Natural killer cell treated with Interleukin-12 subunit alpha and Interleukin-12 subunit beta and Interleukin-15 and Interleukin-18, amount 100 ng/mL, for 72 hours (primary cell): ENCODE measurements at regions not wholly inside any gene's neighbourhood (a gene's known extent, or its start where the extent isn't known, plus 50 kb on each side); places are given as distances from the start of the nearest gene placed in this dataset.

Source experiments
- ATAC-seq, 2 donors: fragments of 150-1000 bp; cut with Tn5 transposase in 1 of 2; sonication (Bioruptor Pico), chemical (Tn5 transposase) in 1 of 2; 2 replicates each; pipeline ENCODE4 v1.10.0; 2021
- DNase-seq: peaks from one replicate; pipeline ENCODE4 v3.0.0; 2022; ENCODE audit warnings: low spot score
- H3K27ac Mint-ChIP-seq, 2 donors: 1 replicate in 1 of 2; 2 replicates in 1 of 2; pipeline ENCODE4 v1.8.0; 2022; ENCODE audit warnings: mixed read lengths in 2 of 2, mild to moderate bottlenecking in 1 of 2, moderate library complexity in 1 of 2
- H3K27me3 Mint-ChIP-seq, 2 donors: 1 replicate in 1 of 2; 2 replicates in 1 of 2; pipeline ENCODE4 v1.8.0; 2022; ENCODE audit warnings: mixed read lengths in 2 of 2
- H3K36me3 Mint-ChIP-seq: one replicate; pipeline ENCODE4 v1.8.0; 2022; ENCODE audit warnings: mixed read lengths
- H3K4me1 Mint-ChIP-seq, 2 donors: 1 replicate in 1 of 2; 2 replicates in 1 of 2; pipeline ENCODE4 v1.8.0; 2022; ENCODE audit warnings: low read depth in 2 of 2, mixed read lengths in 2 of 2, mild to moderate bottlenecking in 1 of 2
- H3K4me3 Mint-ChIP-seq: one replicate; pipeline ENCODE4 v1.8.0; 2022; ENCODE audit warnings: mixed read lengths
- H3K9me3 Mint-ChIP-seq: 2 replicates; pipeline ENCODE4 v1.8.0; 2022; ENCODE audit warnings: mixed read lengths

DNA sequence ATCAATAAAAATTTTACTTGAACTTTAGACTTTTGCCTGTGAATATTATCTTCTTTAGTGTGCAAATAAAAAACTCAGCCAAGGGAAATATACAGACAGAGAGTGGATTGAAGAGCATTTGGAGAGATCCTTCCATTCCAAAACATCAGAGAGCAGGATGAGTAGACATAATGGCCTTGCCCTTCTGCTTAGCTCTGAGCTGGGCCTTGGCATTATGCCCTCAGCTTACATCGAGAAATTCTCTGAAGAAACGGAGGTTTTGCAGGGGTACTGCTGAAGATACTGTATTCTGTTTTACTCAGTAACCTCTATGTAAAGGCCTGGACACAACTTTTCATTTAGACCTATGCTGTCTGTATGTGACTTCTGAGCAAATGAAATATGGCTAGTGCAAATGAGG is 317.4 kb downstream of the STIM2 start:
- DNase-seq (no peak), ATAC-seq (no peak)
- H3K4me3 Mint-ChIP-seq = no peak overlapping the region

DNA sequence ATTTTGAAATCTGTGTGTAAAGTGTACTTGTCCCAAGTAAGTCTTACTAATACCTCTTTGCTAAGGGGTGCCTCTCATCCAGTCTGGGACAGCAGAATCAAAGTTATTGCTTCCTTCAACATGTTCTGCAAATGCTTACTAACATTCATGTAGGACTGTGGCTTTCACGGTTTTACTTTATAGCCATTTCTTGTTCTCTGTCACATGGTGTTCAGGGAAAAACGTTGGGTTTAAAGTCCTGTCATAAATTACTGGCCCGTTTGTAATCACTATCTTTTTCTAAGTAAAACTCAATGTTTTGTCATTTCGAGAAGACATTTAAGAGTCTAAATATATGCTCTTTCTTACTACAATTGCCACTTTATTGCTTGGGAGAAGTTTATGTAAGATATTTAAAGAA is 321.1 kb downstream of the STIM2 start:
- no peaks in the 10 kb centered on the region for H3K4me1 Mint-ChIP-seq
- H3K36me3 Mint-ChIP-seq = no peaks in the 10 kb centered on the region
- ATAC-seq (no peak), DNase-seq (no peak)
- H3K4me3 Mint-ChIP-seq = no peak overlapping the region
- no peak overlapping the region for H3K27ac Mint-ChIP-seq
- peaks cover 0 to 2% of the 10 kb centered on the region in 2 donors for H3K27me3 Mint-ChIP-seq
- no peaks in the 10 kb centered on the region for H3K9me3 Mint-ChIP-seq

More for the DNA sequence above, 317.4 kb downstream of the STIM2 start:
- Mint-ChIP-seq H3K4me1 (no peaks in the 10 kb centered on the region), H3K27me3 (peaks cover 2 to 7% of the 10 kb centered on the region in 2 donors), H3K9me3 (peaks cover 7% of the 10 kb centered on the region), H3K36me3 (no peaks in the 10 kb centered on the region), H3K27ac (no peak overlapping the region)

DNA sequence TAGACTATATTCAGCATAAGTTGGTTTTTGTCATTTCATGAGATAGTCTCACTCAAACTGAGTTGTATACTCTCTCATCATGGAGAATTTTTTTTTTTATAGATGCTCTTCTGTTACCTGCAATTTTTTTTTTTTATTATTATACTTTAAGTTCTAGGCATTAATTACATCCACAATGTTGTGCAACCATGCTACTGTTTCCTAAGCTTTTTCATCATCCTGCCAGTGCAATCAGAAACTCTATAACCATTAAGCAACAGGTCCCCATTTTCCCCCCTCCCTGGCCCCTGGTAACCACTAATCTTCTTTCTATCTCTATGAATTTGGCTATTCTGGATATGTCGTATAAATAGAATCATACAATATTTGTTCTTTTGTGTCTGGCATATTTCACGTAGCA is 321.6 kb downstream of the STIM2 start:
- Mint-ChIP-seq H3K4me3 (no peak overlapping the region), H3K27ac (no peak overlapping the region), H3K4me1 (no peaks in the 10 kb centered on the region), H3K27me3 (no peaks in the 10 kb centered on the region), H3K36me3 (no peaks in the 10 kb centered on the region), H3K9me3 (no peaks in the 10 kb centered on the region)
- no peak for ATAC-seq
- DNase-seq = no peak

DNA sequence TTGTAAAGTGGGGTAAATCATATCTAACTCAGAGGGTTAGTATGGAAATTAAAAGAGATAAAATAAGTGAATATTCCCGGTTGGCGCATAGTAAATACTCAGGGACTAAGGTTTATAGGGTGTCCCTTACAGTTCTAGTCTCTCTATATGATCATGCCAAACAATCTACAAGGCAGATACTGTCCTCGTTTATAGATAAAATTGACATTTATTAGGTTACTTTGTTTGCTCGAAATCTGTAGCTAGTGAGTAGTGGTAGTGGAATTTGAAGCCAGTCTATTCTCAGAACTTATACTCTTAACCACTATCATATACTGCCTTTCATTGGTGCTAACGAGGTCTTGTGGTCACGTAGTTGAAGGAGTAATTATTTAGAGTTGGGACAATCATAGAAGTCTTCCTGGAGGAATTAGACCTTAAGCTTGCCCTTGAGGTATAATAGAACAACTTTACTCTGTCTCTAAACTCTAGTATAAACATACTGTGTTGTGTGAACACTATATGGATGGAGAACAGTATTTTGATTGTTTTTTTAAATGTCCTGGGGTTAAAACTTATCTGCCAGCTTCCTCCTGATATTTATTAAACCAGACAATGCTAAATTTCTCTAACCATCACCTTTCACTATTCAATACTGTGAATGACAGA is 324.0 kb downstream of the STIM2 start:
- ATAC-seq (no peak), DNase-seq (no peak)
- no peak overlapping the region for H3K27ac Mint-ChIP-seq
- H3K4me3 Mint-ChIP-seq = no peak overlapping the region
- H3K9me3 Mint-ChIP-seq = no peaks in the 10 kb centered on the region
- peaks cover 0 to 3% of the 10 kb centered on the region in 2 donors for H3K27me3 Mint-ChIP-seq
- H3K36me3 Mint-ChIP-seq = no peaks in the 10 kb centered on the region
- H3K4me1 Mint-ChIP-seq = no peaks in the 10 kb centered on the region

GRCh38 chr4:27186710-27187109 is 326.1 kb downstream of the STIM2 start:
- Mint-ChIP-seq H3K9me3 (no peaks in the 10 kb centered on the region), H3K36me3 (no peaks in the 10 kb centered on the region), H3K27me3 (peaks cover 0 to 11% of the 10 kb centered on the region in 2 donors)

DNA sequence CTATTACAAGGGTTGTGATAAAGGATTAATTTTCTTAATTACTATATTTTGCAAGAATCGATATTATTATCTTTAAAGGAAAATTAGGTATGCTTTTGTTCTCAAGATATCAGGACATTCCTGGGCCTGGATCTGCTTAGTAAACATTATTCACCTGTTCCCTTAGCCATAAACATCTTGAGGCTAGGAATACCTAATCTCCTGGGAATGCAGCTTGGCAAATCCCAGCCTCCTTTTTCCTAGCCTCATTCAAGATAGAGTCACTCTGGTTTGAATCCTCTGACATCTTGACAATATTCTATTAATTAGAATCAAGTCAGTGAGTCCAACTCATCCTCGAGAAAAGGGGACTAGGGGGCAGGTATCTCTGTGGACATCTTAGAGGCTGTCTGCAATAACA is 327.1 kb downstream of the STIM2 start:
- Mint-ChIP-seq H3K4me3 (no peak overlapping the region), H3K9me3 (no peaks in the 10 kb centered on the region), H3K4me1 (no peaks in the 10 kb centered on the region), H3K36me3 (no peaks in the 10 kb centered on the region), H3K27me3 (peaks cover 0 to 11% of the 10 kb centered on the region in 2 donors), H3K27ac (no peak overlapping the region)
- DNase-seq (no peak), ATAC-seq (no peak)

More at GRCh38 chr4:27186710-27187109, 326.1 kb downstream of the STIM2 start:
- H3K4me1 Mint-ChIP-seq = no peaks in the 10 kb centered on the region
- no peak overlapping the region for H3K27ac Mint-ChIP-seq
- no peak overlapping the region for H3K4me3 Mint-ChIP-seq
- ATAC-seq (no peak), DNase-seq (no peak)

- H3K4me1 Mint-ChIP-seq = no peaks in the 10 kb centered on the region
- H3K4me3 Mint-ChIP-seq = no peak overlapping the region
- H3K9me3 Mint-ChIP-seq = no peaks in the 10 kb centered on the region
- H3K27ac Mint-ChIP-seq = no peak overlapping the region
- H3K27me3 Mint-ChIP-seq = peaks cover 0 to 11% of the 10 kb centered on the region in 2 donors
- no peaks in the 10 kb centered on the region for H3K36me3 Mint-ChIP-seq
- ATAC-seq (no peak), DNase-seq (no peak)
Measured at GRCh38 chr4:27189683-27190082, 329.0 kb downstream of the STIM2 start.

DNA sequence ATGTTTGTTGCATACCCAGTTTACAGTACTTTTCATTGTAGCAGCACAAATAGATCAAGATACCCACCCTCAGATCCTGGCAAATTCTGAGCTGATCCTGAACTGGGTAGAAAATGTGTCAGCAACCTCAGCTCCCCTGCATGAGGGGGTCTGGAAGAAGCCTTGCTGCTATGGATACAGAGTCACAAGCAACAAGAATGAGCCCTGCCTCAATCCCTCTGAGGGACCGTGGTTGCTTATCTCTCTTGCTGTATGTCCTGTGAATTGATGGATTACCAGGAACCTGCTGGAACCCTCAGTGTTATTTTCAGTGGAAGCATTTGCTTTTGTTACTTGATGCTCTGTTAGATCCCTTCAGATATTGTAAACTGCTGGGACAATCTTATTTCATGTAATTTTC is 331.0 kb downstream of the STIM2 start:
- Mint-ChIP-seq H3K27me3 (peaks cover 0 to 11% of the 10 kb centered on the region in 2 donors), H3K9me3 (no peaks in the 10 kb centered on the region), H3K4me1 (no peaks in the 10 kb centered on the region), H3K27ac (no peak overlapping the region), H3K4me3 (no peak overlapping the region), H3K36me3 (no peaks in the 10 kb centered on the region)
- DNase-seq (no peak), ATAC-seq (no peak)

GRCh38 chr4:27194599-27195176 is 334.0 kb downstream of the STIM2 start:
- H3K36me3 Mint-ChIP-seq = no peaks in the 10 kb centered on the region
- no peaks in the 10 kb centered on the region for H3K9me3 Mint-ChIP-seq
- no peak overlapping the region for H3K27ac Mint-ChIP-seq
- H3K4me1 Mint-ChIP-seq = no peaks in the 10 kb centered on the region
- DNase-seq (no peak), ATAC-seq (no peak)
- H3K4me3 Mint-ChIP-seq = no peak overlapping the region
- H3K27me3 Mint-ChIP-seq = peaks cover 0 to 7% of the 10 kb centered on the region in 2 donors

GRCh38 chr4:27198246-27198645 is 337.6 kb downstream of the STIM2 start:
- DNase-seq = no peak
- H3K4me1 Mint-ChIP-seq = no peaks in the 10 kb centered on the region
- no peak for ATAC-seq
- no peaks in the 10 kb centered on the region for H3K9me3 Mint-ChIP-seq
- H3K27me3 Mint-ChIP-seq = no peaks in the 10 kb centered on the region
- H3K4me3 Mint-ChIP-seq = no peak overlapping the region
- H3K27ac Mint-ChIP-seq = no peak overlapping the region
- no peaks in the 10 kb centered on the region for H3K36me3 Mint-ChIP-seq

GRCh38 chr4:27198971-27199370 is 338.3 kb downstream of the STIM2 start:
- no peak for ATAC-seq
- no peak for DNase-seq
- no peak overlapping the region for H3K27ac Mint-ChIP-seq
- H3K27me3 Mint-ChIP-seq = no peaks in the 10 kb centered on the region
- H3K9me3 Mint-ChIP-seq = no peaks in the 10 kb centered on the region
- H3K4me1 Mint-ChIP-seq = no peaks in the 10 kb centered on the region
- no peak overlapping the region for H3K4me3 Mint-ChIP-seq
- H3K36me3 Mint-ChIP-seq = no peaks in the 10 kb centered on the region

DNA sequence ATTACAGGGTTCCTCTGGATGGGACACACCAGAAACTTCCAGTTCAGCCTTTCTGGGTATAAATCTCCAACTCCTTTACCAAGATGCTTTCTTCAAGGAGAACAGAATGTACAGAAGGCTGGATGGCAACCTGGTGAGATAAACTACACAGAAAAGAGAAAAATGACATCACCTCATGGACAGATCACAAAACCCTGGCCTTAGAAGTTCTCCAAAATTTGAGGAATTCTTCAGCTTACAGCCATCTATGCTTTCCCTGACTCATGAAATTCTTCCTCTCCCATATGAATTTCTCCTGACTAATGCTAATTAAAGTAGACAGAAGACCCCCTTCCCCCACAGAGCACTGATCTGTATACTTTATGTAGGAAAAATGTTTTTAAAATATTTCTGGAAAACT is 345.4 kb downstream of the STIM2 start:
- H3K27me3 Mint-ChIP-seq = no peaks in the 10 kb centered on the region
- H3K4me1 Mint-ChIP-seq = no peaks in the 10 kb centered on the region
- no peak overlapping the region for H3K27ac Mint-ChIP-seq
- no peaks in the 10 kb centered on the region for H3K9me3 Mint-ChIP-seq
- no peak for ATAC-seq
- no peaks in the 10 kb centered on the region for H3K36me3 Mint-ChIP-seq
- no peak overlapping the region for H3K4me3 Mint-ChIP-seq
- DNase-seq = no peak

DNA sequence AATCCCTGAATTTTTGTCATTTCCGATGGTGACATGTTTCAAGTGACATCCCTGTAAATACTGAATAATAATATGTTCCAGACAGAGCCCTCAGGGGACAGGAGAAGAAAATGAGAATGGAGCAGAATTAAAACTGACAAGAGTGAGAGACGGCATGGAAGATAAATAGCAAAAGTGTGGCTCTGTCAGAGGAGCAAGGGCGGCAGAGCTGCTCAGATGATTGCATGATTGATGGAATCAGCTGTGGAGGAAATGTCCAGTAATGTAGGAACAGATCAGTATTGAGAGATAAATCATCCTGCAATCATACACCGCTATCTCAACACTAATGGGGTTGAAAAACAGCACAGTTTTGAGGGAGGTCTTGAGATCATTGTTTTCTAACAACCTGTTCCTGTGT is 350.3 kb downstream of the STIM2 start:
- H3K36me3 Mint-ChIP-seq = no peaks in the 10 kb centered on the region
- H3K4me3 Mint-ChIP-seq = no peak overlapping the region
- H3K27me3 Mint-ChIP-seq = no peaks in the 10 kb centered on the region
- no peak overlapping the region for H3K27ac Mint-ChIP-seq
- DNase-seq (no peak), ATAC-seq (no peak)
- peaks cover 3% of the 10 kb centered on the region for H3K9me3 Mint-ChIP-seq
- H3K4me1 Mint-ChIP-seq = no peaks in the 10 kb centered on the region

DNA sequence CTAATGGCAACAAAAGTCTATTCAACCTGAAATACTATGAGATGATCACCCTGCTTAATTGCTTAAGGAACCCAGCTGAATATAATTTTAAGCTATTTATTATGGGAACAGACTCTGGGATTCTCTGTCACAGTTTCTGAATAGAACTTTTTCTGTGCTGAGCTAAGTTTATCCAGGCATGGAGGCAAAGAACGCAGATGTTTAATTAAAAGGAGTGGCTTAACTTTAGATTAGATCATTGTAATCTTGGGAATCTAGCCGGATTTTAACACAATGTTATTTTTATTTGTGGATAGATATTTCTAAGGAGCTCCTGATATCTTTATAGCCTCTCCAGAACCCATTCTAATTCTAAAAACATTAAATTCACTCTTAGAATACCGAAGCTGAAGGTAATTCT is 353.4 kb downstream of the STIM2 start:
- DNase-seq (no peak), ATAC-seq (no peak)
- H3K4me1 Mint-ChIP-seq = no peaks in the 10 kb centered on the region
- H3K4me3 Mint-ChIP-seq = no peak overlapping the region
- H3K36me3 Mint-ChIP-seq = no peaks in the 10 kb centered on the region
- no peaks in the 10 kb centered on the region for H3K27me3 Mint-ChIP-seq
- no peak overlapping the region for H3K27ac Mint-ChIP-seq
- H3K9me3 Mint-ChIP-seq = peaks cover 5% of the 10 kb centered on the region
